ENCODE measurements at regions not wholly inside any gene's neighbourhood (a gene's known extent, or its start where the extent isn't known, plus 50 kb on each side); places are given as distances from the start of the nearest gene placed in this dataset.

GRCh38 chr6:112764377-112764776, 417.2 kb downstream of the RFPL4B start:
- no peaks in the 10 kb centered on the region for H4K20me1 ChIP-seq (replicated peaks; ENCODE audit: control insufficient read depth, extremely low read depth, insufficient read depth, low read length)
- no TSS peak for BruUV-seq (replicated peaks)
- no peak for DNase-seq (ENCODE audit: low read depth, low spot score)
- TF ChIP-seq MAX (IDR thresholded peaks at IDR 0.05; ENCODE audit: insufficient read depth, insufficient read length) (no peak), CTCF (IDR thresholded peaks at IDR 0.05; ENCODE audit: extremely low read depth in 1 of 2, insufficient read depth in 1 of 2, low read depth in 1 of 2, low read length in 2 of 2) (no peak), POLR2AphosphoS5 (IDR thresholded peaks at IDR 0.05; ENCODE audit: insufficient read depth, low read depth, low read length) (no peak), JUN (IDR thresholded peaks at IDR 0.05; ENCODE audit: borderline replicate concordance, insufficient read depth, insufficient read length, low read depth) (no peak), EZH2 (IDR thresholded peaks at IDR 0.05; ENCODE audit: borderline replicate concordance, low read depth, low read length, severe bottlenecking) (no peak), FOS (IDR thresholded peaks at IDR 0.05; ENCODE audit: borderline replicate concordance, insufficient read depth, low read length) (no peak), POLR2A (IDR thresholded peaks at IDR 0.05; ENCODE audit: low read depth, low read length) (no peak), GATA2 (IDR thresholded peaks at IDR 0.05; ENCODE audit: insufficient read depth, insufficient read length, low read depth, low read length) (no peak), MYC (IDR thresholded peaks at IDR 0.05; ENCODE audit: low read depth, low read length) (no peak)
- H3K9me1 ChIP-seq (replicated peaks; ENCODE audit: control insufficient read depth, extremely low read depth, insufficient read depth, low read length), result no peaks in the 10 kb centered on the region
- H3K27ac ChIP-seq (ENCODE audit: insufficient read depth, low read depth, low read length), result no peak overlapping the region
- H2AFZ ChIP-seq (ENCODE audit: low read depth, low read length), result no peak overlapping the region
- CTCF ChIA-PET, result no interaction called here
- no peaks in the 10 kb centered on the region for H3K36me3 ChIP-seq (ENCODE audit: control insufficient read depth in 2 of 2, extremely low read depth in 1 of 2, insufficient read depth in 2 of 2, low read length in 2 of 2)
- no peaks in the 10 kb centered on the region for H3K4me1 ChIP-seq (ENCODE audit: control insufficient read depth, extremely low read depth, insufficient read depth, low read length)
- H3K9ac ChIP-seq (replicated peaks; ENCODE audit: extremely low read depth, insufficient read depth, low read length), result no peak overlapping the region
- no peaks in the 10 kb centered on the region for H3K79me2 ChIP-seq (ENCODE audit: control insufficient read depth, insufficient read depth, low read length)
- FAIRE-seq, result no peak
- intact Hi-C loops (cut with micrococcal nuclease) (no loop called here), dilution Hi-C loops (cut with MboI; ENCODE audit: extremely low pct_ligation_motif_present, low sequenced_read_pairs) (no loop called here)
- H3K27me3 ChIP-seq (ENCODE audit: control insufficient read depth in 2 of 2, insufficient read depth in 2 of 2, low read length in 2 of 2), result no peaks in the 10 kb centered on the region
- H3K4me3 ChIP-seq (replicated peaks in 1 of 3; ENCODE audit: insufficient read depth in 1 of 3, low read depth in 1 of 3, low read length in 3 of 3), result no peak overlapping the region
- no peaks in the 10 kb centered on the region for H3K9me3 ChIP-seq (replicated peaks; ENCODE audit: control insufficient read depth, insufficient read depth, low read length)
- POLR2A ChIA-PET, result no interaction called here
- no peak overlapping the region for H3K4me2 ChIP-seq (ENCODE audit: insufficient read depth, low read length)

All from endothelial cell of umbilical vein (primary cell).